ENCODE measurements at regions not wholly inside any gene's neighbourhood (a gene's known extent, or its start where the extent isn't known, plus 50 kb on each side); places are given as distances from the start of the nearest gene placed in this dataset.

DNA sequence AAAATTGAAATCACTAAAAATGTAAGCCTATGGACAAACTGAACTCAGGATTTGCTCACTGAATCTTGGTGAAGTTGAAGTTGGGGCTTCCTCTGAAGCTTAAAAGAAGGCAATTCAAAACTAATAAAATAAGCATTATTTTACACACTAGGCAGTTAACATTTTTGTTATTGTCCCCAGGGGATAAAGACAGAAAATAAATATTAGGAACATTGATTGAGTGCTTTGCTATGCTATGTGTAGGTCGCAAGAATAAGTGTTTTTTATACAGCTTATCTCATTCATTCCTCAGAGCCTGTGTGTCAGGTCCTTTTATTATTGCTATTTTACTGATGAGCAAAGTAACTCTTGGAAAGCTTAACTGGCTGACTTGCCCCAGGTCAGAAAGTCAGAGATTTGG lies 82.2 kb downstream of the ZNF608 start:
- no peak for DNase-seq (ENCODE audit: low read depth in 2 of 2)

DNA sequence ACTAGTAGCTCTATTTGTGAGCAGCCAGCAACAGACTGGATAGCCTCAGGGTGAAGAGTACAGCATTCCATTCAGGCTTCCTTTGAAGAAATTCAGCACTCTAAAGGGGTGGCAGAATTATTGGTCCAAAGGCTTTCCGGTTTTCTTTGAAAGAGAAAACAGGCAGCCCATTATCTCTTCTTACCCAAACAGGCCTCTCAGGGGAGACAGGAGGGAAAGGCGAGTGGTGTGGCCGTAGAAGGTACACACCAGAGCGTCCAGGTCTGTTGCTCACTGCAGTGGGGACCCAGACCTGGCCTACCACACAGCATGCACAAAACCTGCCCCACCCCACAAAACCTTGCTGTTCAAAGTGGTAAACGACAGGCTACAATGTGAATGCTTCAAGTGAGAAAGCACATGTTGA lies 83.3 kb downstream of the ZNF608 start:
- no peak for DNase-seq (ENCODE audit: low read depth in 2 of 2)

DNA sequence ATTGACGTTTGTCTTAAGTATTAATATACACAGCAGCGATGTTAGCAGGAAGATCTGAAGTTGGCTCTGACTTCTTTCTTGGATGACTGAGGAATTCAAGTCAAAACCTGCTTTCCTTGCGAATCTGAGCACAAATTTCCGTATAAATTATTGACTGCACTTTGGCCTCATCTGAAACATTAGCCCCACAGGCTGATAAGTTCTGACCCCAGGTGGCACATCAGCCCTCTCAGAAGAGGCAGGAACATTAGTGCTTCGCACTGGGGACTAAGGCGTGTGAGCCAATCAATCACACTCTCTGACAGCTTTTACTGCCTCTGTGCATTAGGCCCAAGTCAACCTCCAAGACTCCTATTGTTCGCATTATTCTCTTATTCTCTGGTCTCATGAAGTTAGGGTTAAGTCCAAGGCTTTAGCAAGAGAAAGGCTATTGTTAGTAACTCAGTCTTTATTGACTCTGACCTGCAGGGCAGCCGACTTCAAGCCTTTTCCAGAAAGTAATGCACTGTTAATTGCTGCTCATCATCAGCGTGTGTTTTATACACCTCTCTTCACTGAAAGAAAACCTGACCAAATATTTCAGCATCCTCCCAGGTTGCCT lies 84.2 kb downstream of the ZNF608 start:
- DNase-seq (ENCODE audit: low read depth in 2 of 2): no peak

DNA sequence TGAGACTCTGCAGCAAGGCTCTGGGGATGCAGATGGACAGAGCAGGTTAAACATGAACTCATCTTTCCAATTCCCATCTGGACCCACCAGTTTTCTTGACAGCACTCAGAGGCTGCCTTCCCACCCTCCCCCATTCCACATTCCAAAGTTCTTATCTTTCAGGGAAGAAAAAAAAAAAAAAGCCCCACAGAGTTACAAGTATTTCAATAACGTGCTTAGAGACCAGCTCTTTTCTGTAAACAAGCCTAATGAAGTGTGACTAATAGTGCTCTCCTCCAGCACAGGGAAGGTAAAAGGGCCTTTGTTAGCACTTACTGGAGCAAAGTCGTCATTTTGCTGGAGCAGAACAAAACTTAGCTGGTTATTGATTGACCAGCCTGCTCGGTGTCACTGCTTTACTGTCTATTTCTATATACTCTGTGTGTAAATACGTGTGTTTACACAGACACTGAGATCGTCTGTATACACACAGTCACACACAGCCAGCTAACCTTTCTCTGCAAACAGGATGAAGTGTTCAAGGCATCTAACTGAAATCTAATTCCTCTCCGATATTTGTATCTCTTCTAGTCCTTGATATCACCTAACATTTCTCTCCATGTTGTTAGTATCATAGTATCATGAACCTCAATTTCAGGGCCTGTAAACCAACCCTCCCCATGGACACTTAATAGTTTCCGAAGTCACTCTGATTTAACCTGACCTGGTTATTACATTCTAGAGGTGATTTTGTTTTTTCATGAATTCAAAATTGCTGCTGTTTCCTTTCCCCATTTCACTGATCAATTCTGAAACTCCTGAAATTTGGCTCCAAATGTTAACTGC lies 84.9 kb downstream of the ZNF608 start:
- no peak for DNase-seq (ENCODE audit: low read depth in 2 of 2)

DNA sequence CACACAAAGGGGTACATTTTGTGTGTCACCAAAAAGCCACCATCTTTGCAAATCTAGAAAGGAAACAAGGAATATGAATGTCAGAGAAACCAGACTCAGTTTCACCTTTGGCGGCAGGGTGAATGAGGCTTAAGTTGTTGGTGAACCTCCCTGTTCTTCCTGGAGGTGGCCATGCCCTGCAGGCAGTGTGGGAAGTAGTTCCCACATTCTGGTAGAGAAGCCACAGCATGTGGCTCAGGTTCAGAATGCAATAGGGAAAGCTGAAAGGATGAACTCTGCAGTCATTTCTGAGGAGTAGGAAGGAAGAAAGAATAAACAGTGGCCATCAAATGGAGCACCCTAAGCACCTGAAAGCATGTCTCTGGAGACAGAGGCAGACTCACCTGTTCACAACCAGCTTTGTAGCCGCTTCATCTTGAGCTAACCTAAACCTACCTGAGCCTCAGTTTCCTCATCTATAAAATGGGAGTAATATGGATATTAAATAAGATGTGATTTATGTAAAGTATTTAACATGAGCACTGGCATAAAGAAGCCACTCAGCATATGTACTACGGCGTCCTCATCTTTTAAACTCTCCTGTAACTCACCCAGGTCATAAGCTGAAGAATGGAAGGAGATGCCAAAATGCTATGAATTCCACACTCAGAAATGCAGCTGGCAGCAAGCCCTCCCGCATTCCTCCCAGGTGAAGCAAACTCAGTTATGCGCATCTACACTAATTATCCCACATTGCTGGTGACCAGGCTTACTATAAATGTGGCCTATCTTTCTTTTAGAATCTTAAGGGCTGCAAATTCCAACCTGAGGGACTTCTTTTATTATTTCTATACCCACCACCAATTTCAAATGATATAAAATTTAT lies 86.0 kb downstream of the ZNF608 start:
- DNase-seq (ENCODE audit: low read depth in 2 of 2): no peak

DNA sequence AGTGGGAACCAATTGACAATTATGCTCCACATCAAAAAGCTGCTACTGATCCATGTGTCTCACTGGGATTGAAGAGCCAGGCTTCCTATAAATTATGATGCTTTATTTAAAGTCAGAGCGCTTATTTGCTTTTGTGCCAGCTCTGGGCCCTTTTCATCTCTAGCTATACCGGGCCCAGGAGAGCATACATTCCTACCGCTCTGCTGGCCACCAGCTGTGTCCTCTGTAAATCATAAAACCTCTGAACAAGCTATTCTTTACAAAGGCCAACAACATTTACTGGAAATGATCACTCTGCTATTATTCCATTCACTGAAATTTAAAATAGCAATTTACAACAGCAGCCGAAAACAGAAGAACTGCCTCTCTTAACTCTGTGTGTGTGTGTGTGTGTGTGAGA lies 86.6 kb downstream of the ZNF608 start:
- DNase-seq (ENCODE audit: low read depth in 2 of 2): no peak

DNA sequence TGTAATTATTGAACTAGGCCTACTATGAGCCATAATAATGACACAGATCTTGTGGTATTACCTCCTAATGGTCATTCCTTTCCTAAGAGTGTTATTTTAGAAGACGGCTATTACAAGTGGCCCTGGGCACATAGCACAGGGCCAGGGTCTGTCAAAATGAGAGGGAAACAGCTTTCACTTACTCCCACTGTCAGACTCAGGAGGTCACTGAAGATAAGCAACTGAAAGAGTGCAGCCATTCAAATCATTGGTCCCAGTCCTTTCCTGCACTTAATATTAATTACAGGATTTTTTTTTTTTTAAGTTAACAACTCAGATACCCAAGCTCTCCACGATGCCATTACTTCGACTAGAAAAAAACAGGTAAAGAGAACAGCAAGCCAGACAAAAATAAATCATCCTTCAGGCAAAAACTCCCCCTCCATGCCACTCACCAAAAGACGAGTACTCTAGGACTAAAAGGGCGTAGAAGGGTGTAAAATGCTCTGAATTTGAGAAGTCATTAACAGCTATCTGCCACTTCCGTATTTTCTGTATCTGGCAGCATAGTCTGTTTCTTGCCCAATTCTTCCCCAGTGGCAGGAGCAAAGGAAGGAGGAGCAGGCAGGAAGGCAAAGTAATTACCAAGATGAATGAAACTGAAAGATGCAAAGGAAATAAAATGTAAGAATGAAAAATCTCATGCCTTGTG lies 87.4 kb downstream of the ZNF608 start:
- DNase-seq (ENCODE audit: low read depth in 2 of 2): no peak

DNA sequence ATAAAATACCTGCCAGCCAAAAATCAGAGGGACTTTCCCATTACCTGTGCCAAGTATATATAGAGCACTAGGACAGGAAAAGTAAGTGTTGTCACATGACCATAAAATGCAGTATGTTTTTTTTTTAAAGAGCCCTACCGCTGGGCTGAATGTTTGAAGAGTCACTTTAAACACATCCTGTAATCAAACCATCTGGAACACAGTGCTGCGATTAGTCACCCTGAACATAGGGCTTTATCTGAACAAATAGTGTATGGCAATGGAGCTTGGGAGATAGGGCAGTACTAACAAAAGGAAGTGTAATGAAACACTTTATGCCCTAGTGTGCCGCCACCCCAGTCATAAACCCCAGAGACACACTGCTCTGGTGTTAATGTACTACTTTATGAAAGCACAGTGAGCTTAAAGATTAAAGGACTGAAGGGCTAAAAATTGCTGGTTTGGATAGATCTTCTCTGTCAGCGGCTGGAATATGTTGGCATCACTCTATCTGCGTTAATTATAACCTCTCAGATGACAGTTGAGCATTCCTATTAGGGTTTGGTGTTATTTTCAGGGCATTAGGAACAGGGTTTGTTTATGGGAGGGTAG lies 90.4 kb downstream of the ZNF608 start:
- DNase-seq (ENCODE audit: low read depth in 2 of 2): no peak

DNA sequence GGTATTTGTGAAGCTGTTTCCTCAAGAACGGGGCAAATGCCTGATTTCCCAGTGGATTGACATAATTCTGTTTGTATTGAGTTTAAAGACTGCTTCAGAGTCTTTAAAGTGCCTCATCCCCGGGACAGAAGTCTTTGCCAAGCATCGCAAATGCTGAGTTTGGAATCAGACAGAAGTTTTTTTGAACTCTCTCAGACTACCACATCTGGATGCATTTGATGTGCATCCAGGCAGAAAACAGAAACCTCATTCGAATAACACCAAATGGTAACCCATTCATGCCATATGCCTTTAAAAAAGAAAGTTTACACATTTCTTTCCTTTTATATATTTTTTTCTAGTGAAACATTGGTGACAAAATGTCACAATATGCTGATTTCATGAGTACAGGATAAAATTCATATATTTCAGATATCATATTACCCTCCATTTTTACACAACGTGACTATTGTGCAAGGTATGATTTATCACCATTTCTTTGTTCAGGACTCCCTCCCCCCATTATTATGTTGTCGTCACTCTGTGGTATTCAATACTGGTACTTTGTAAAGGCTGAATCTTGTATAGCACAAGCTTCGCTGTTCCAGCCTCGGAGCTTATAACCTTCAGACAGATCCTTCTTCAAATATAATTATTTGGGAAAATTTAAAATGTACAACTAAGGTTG lies 91.1 kb downstream of the ZNF608 start:
- no peak for DNase-seq (ENCODE audit: low read depth in 2 of 2)

DNA sequence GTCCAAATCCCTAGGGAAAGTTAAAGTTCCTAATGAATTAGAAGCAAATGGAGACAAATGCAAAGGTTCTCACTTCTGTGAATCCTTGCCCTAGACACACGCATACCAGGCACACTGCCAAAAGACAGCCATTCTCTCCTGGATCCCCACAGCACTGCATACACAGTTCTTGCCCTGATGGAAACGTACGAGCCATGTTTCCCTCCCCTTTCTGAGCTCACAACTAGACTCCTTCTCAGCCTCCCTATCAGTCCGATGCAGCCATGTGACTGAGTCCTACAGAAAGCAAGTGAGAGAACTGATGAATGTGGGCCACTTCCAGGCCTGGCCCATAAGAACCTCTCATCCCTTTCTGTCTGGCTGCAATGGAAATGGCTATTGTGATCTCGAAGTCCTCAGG lies 92.0 kb downstream of the ZNF608 start:
- no peak for DNase-seq (ENCODE audit: low read depth in 2 of 2)

DNA sequence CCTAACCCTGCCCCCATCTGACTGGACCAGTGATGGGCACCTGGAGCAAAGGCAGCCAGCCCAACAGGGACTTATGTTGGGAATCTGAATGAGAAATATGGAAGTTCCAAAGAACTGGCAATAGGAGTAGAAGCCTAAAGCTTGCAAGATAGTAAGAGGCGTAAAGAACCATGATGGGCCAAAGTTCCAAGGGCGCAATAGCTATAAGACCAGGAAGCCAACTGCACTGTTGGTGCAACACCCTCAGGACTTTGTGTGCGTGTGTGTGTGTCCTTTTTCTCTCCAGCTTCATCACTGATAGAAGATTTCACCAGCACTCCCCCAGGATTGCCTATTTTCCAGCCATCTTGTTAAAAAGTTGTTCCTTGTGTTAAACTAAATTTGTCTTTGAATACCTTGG lies 92.8 kb downstream of the ZNF608 start:
- DNase-seq (ENCODE audit: low read depth in 2 of 2): no peak

DNA sequence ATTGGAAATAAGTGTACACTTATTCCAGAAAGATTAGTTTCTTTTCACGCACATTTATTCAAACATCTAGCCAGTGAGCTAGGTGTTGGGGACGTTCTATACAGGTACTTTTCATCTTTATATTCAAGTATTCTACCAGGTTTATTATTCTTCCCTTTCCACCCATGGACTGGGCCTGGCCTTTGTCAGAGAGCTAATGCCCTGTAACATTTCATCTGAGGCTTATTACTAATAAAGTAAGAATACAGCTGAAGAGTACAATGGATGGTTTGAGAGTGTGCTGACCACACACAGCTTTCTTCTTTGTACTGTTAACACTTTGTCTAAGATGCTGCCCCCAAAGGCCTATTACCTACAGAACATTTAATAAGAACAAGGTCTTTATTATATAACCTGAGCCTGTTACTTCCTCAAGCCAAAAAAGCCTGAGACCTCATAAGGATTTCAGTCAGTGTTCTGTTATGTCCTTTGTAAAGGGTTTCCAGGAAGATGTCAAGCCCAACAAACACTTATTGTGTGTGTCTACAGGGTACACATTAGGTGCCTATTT lies 93.5 kb downstream of the ZNF608 start:
- DNase-seq (ENCODE audit: low read depth in 2 of 2): no peak

DNA sequence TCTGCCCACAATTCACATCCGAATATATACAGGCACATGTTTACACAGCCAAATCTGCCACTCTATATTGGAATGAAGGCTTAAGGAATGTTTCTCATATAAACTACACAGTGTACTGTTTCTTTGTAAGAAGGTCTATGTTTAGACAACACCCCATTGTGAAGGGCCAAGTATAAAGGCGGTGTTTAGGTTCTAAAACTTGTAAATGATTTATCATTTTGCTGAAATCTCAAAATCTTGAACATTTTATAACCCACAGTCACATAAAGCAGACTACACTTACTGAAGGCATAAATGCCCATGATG lies 94.0 kb downstream of the ZNF608 start:
- DNase-seq (ENCODE audit: low read depth in 2 of 2): no peak

DNA sequence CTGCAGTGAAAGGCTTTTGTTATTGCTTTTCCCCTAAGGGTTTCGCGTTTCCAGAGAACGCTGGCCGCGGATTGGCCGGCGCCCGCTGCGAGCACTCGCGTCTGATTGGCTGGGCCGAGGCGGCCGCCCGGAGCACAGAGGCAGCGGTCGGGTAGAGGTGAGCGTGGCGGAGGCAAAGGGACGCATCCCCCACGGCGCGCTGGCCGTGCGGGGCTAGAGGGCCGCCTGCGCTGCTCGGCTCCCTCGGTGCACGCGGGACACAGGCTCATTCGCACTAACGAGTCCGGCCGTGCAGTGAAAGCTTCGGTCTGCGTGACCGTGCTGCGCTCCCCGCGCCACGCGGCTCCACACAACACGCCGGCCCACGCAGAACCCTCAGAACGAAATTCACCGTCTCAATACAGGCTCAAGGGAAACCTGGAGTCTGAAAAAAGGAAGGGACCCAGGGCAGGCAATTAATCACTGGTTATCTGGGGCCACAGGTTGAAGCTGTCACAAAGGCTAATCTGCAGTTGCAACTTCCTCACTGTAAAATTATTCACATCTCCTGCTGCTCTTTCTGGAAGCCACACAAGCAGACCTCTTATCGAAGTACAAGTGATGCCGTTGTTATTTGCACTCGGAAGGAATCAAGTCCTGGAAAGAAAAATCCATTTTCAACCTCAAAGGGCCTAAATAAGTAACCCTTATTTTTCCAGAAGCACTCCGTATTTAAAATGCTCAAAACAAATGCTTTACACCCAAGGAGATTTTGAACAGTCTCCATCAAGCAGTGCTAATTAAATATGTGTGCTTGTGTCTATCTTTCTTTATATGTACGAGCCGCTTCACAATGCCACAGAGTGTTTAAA lies 94.6 kb downstream of the ZNF608 start:
- peak in 1 of 2 donors; percentile 8 for DNase-seq (ENCODE audit: low read depth in 2 of 2)

DNA sequence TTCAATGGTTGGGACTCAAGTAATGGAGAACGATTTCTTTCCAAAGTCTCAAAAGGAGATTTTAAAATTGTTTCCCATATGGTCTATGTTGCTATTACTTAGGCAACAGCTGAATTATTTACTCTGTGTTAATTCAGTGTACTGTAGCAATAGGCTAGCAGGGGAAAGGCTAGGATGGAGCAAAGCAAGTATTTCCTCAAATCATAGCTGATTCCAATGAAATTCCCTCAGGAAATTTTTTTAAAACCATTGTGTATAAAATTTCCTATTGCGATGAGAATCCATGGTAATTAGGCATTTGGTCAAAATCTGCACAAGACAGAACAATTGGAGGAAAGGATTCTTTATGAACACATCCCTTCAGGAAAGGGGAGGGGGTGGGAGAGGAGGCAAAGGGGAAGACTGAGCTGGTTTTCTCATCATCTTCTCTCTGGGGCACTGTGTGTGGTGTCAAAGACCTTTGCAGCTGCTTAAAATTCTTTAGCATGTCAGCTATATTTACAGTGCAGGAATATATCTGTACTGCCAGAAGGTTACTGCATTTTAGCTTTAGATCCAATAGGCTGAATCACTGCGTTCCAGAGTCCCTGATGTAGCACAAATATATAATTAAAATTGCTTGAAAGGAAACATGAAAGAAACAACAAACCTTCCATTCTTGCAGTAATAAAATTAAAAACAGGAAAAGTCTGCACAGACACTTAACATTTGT lies 95.3 kb downstream of the ZNF608 start:
- no peak for DNase-seq (ENCODE audit: low read depth in 2 of 2)

DNA sequence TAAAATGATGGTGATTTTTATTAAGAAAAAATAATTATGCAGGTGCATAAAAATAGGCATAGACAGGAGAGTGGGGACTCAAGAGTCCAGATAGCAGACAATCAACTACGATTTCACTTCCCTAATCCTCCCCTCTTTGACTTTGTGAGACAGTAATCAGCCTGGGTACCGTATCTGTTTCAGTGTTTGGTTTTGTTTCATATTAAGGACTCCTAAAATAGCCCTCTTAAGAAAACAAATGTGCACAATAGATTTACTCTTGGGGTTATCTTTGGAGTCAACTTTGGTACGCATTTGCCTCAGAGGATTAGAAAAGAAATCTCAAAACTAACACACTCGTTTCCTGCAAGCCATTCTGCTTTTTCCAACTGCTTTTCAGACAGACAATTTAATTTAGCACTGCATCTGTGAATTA lies 96.3 kb downstream of the ZNF608 start:
- DNase-seq (ENCODE audit: low read depth in 2 of 2): no peak

DNA sequence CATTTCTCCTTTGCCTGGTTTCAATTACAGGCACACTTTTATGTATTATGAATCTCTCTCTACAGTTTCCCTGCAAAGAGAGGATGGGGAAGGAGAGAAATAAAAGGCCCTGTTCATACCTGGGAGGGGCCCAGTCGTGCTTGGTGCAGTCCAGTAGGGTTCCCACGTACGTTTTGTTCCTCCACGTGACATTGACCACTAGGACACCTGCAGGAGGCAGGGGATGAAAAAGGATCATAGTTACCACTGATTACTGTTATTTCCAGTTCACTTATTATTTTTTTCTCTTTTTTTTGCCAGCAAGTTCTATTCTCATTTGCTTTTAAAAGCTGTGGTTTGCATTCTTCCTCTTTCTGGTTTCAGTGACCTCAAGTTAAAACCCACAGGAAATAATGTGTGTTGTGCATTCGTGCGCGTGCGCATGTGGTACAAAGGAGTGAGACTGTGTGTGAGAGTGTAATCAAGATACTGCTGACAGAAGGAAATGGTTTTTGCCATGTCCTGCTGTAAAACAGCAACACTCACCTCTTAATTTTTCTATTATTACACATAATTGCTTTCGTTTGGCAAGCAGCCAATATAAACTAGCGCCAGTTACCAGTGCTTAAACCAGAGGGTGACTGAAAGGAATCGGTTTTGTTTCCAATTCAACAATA lies 96.8 kb downstream of the ZNF608 start:
- peak; percentile 60 for DNase-seq (ENCODE audit: low read depth in 2 of 2)

DNA sequence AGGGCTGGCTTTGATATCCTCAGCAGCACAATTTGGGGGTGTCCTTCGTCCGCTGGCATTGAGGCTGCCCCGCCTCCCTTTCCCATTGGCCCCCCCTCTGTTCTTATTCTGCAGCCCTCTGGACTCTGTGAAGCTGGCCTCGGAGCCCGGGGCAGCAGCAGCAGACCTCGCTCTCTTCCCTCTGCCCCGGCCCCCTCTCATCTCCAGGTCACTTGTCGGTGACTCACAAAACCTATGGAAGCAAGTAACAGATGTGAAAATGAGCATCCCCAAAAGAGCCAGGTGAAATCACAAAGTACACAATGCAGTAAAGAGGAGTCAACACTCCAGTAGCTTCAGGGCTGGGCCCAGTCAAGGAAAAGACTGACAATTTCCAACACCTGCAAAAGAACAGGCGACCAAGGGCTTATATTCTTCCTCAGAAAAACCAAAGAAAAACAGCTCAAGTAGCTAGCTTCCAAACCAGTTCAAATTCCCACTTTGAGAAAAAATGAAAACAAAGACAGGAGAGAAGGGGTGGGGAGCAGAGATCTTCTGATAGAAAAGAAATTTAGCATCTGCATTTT lies 97.5 kb downstream of the ZNF608 start:
- no peak for DNase-seq (ENCODE audit: low read depth in 2 of 2)

DNA sequence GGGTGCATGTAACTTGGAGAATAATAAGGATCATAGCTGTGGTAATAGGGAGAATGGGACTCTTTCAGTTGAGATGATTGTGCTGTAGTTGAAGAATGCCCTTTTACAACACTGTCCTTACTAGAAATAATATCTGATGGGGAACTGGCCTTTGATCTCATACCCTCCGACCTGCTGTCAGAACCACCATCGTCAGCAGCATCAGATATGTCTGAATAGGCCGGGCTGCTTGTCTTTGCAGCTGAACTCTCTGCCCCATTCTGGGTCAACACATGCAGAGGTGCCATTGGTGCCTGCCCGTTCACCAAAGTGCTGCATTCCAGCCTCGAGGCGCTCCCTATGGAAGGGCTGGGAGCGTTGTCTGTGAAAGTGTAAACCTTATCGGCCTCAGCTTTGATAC lies 99.1 kb downstream of the ZNF608 start:
- no peak for DNase-seq (ENCODE audit: low read depth in 2 of 2)

Measured in stimulated activated CD8-positive, alpha-beta memory T cell treated with anti-CD3 and anti-CD28 coated beads, Interleukin-7, amount 100 ng/mL, for 4 hours (primary cell).